GM12891 (cell line): ENCODE measurements at regions not wholly inside any gene's neighbourhood (a gene's known extent, or its start where the extent isn't known, plus 50 kb on each side); places are given as distances from the start of the nearest gene placed in this dataset.

Source experiments
- PAX5 ChIP-seq: IDR thresholded peaks from 2 replicates; pipeline ENCODE4 v1.6.1; 2011; ENCODE audit warnings: low read length, moderate library complexity, mild to moderate bottlenecking; ENCODE audit not compliant: insufficient read depth, severe bottlenecking
- POLR2A ChIP-seq: IDR thresholded peaks from 2 replicates; pipeline ENCODE4 v1.6.1; 2011; ENCODE audit warnings: low read depth, low read length, control low read depth
- POLR2AphosphoS5 ChIP-seq: IDR thresholded peaks from 2 replicates; pipeline ENCODE4 v1.6.1; 2011; ENCODE audit warnings: low read depth, low read length, control low read depth
- SPI1 ChIP-seq: IDR thresholded peaks from 2 replicates; pipeline ENCODE4 v1.6.1; 2011; ENCODE audit warnings: low read depth, low read length, control low read depth

DNA sequence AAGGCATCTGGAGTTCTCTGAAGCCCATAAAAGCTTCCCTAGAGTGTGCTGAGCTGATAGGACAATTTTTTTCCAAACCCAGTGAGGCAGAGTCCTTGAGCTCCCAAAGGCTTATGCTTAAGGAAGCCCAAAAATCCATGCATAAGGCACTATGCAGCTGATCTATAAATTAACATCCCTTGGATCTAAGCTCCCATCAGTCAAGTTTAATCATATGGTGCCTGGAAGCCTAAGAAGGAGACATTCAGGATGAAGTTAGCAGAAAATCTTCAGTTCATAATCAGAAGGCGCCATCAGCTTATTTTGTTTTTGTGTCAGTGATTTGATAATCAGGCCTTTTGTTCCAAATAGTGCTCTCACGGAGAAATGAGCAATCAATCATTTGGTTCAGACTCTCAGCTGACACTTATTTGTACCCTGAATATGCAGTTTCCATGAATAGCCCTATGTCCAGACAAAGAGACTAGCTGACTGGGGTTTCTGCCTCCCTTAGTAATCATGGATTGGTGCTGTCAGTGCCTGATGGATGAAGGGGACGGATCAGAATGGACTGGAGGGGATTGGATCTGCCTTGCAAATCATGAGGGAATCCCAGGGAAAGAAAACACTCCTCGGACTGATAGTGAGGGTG is 464.8 kb upstream of the RGPD4 start:
- TF ChIP-seq POLR2A, result no peak
- TF ChIP-seq SPI1, result no peak
- no peak for TF ChIP-seq POLR2AphosphoS5
- TF ChIP-seq PAX5, result no peak
